ENCODE measurements at regions not wholly inside any gene's neighbourhood (a gene's known extent, or its start where the extent isn't known, plus 50 kb on each side); places are given as distances from the start of the nearest gene placed in this dataset.
"Not testable (repeated sequence)": the region's sequence is repeated elsewhere in the genome, so short reads cannot be mapped to it uniquely, and the experiment has no call there.

DNA sequence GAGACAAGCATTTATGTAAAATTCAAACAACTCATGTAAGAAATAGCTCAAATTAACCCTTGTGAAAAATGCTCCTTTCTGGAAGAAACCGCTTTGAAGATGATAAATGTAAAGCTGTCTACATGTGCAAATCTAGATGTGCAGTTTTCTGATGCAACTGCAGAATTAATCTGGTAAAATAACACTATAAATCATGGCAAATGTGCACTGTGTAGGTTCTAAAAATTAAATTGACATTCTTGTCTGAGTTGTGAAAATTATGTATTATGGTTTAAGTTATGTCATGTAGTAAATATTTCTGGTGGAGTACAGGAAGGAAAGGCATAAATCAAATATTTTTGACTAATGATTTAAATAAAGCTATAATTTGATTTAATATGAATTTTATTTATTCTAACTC is 678.1 kb upstream of the SEMA6D start:
- no peaks in the 10 kb centered on the region for H3K9me2 ChIP-seq (ENCODE audit: insufficient read depth)
- H3K4me2 ChIP-seq (ENCODE audit: low read length), result no peak overlapping the region
- no peak for TF ChIP-seq POLR2AphosphoS5 (IDR thresholded peaks at IDR 0.05; ENCODE audit: low read depth, low read length)
- TF ChIP-seq, protein P1, sequence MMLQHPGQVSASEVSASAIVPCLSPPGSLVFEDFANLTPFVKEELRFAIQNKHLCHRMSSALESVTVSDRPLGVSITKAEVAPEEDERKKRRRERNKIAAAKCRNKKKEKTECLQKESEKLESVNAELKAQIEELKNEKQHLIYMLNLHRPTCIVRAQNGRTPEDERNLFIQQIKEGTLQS (IDR thresholded peaks at IDR 0.05), result no peak
- TF ChIP-seq, protein P2, sequence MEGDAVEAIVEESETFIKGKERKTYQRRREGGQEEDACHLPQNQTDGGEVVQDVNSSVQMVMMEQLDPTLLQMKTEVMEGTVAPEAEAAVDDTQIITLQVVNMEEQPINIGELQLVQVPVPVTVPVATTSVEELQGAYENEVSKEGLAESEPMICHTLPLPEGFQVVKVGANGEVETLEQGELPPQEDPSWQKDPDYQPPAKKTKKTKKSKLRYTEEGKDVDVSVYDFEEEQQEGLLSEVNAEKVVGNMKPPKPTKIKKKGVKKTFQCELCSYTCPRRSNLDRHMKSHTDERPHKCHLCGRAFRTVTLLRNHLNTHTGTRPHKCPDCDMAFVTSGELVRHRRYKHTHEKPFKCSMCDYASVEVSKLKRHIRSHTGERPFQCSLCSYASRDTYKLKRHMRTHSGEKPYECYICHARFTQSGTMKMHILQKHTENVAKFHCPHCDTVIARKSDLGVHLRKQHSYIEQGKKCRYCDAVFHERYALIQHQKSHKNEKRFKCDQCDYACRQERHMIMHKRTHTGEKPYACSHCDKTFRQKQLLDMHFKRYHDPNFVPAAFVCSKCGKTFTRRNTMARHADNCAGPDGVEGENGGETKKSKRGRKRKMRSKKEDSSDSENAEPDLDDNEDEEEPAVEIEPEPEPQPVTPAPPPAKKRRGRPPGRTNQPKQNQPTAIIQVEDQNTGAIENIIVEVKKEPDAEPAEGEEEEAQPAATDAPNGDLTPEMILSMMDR (IDR thresholded peaks at IDR 0.05 in 2 of 3, conservative IDR thresholded peaks at IDR 0.05 in 1 of 3; ENCODE audit: borderline replicate concordance in 1 of 3, insufficient read depth in 1 of 3, low read depth in 2 of 3, low read length in 2 of 3), result no peak
- TF ChIP-seq EZH2 (IDR thresholded peaks at IDR 0.05), result no peak
- no peak overlapping the region for H3K9ac ChIP-seq (ENCODE audit: low read length)
- no peak for ATAC-seq
- H2AFZ ChIP-seq (ENCODE audit: low read depth, low read length, poor library complexity, severe bottlenecking), result no peak overlapping the region
- H3K27me3 ChIP-seq (ENCODE audit: insufficient read depth, low read length), result no peaks in the 10 kb centered on the region
- no peaks in the 10 kb centered on the region for H3K79me2 ChIP-seq (ENCODE audit: insufficient read depth, low read length)
- RAD21 ChIA-PET (ENCODE audit: low non-redundant PET in 1 of 2, low total read pairs in 2 of 2, uncharacterized antibody in 2 of 2, unreplicated experiment in 2 of 2), result no interaction called here
- peaks cover 0 to 29% of the 10 kb centered on the region in 2 experiments; a peak in 2 of 4 replicates for H3K9me3 ChIP-seq (ENCODE audit: control insufficient read depth in 1 of 2, insufficient read depth in 1 of 2, low read depth in 1 of 2, low read length in 2 of 2)
- no peaks in the 10 kb centered on the region for H3K36me3 ChIP-seq (ENCODE audit: control insufficient read depth in 1 of 2, insufficient read depth in 2 of 2, low read length in 2 of 2)
- no peak for DNase-seq (ENCODE audit: low read depth, low spot score)
- no peak overlapping the region for H3K4me3 ChIP-seq (replicated peaks in 1 of 2; ENCODE audit: low read depth in 1 of 2, low read length in 2 of 2)
- no peak overlapping the region for H3K27ac ChIP-seq (ENCODE audit: low read depth, low read length)
- CTCF ChIA-PET, result no interaction called here
- BruUV-seq (replicated peaks), result no TSS peak
- H3K4me1 ChIP-seq (ENCODE audit: control insufficient read depth in 1 of 2, insufficient read depth in 2 of 2, low read length in 2 of 2), result no peaks in the 10 kb centered on the region
- H4K20me1 ChIP-seq (ENCODE audit: insufficient read depth), result no peaks in the 10 kb centered on the region
- intact Hi-C loops (cut with micrococcal nuclease), result no loop called here
- POLR2A ChIA-PET, result no interaction called here

DNA sequence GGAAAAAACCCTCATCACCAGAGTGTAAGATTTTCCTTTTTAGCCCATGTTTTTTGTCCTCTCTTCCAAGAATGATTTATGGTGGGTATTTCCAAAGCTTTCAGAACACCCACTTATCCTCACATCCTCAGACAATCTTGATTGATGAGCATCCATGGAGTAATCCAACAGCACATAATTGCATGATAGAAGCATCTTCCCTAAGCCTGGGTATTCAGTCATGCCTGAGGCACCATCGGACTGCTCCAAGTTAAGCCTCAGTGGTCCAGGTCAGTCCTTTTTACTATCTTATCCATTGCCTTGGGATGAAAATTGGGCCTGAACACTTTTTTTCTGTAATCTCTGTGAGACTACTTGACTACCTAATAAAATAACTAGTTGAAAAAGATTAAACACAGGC is 676.0 kb upstream of the SEMA6D start:
- no peak for TF ChIP-seq POLR2A (IDR thresholded peaks at IDR 0.05; ENCODE audit: borderline replicate concordance, extremely low read depth, insufficient read depth, insufficient read length)
- H3K9ac ChIP-seq (ENCODE audit: low read length), result no peak overlapping the region
- no peaks in the 10 kb centered on the region for H3K27me3 ChIP-seq (ENCODE audit: insufficient read depth, low read length)
- H3K9me3 ChIP-seq (ENCODE audit: control insufficient read depth in 1 of 2, insufficient read depth in 1 of 2, low read depth in 1 of 2, low read length in 2 of 2), result peaks cover 0 to 28% of the 10 kb centered on the region in 2 experiments; a peak in 2 of 4 replicates
- POLR2A ChIA-PET, result no interaction called here
- no peaks in the 10 kb centered on the region for H3K4me1 ChIP-seq (ENCODE audit: control insufficient read depth in 1 of 2, insufficient read depth in 2 of 2, low read length in 2 of 2)
- no peak for ATAC-seq
- no peak overlapping the region for H3K27ac ChIP-seq (ENCODE audit: low read depth, low read length)
- no peak overlapping the region for H3K4me2 ChIP-seq (ENCODE audit: low read length)
- H3K36me3 ChIP-seq (ENCODE audit: control insufficient read depth in 1 of 2, insufficient read depth in 2 of 2, low read length in 2 of 2), result no peaks in the 10 kb centered on the region
- no peaks in the 10 kb centered on the region for H3K9me2 ChIP-seq (ENCODE audit: insufficient read depth)
- H4K20me1 ChIP-seq (ENCODE audit: insufficient read depth), result no peaks in the 10 kb centered on the region
- no peak for DNase-seq (ENCODE audit: low read depth, low spot score)
- H3K4me3 ChIP-seq (replicated peaks in 1 of 2; ENCODE audit: low read depth in 1 of 2, low read length in 2 of 2), result no peak overlapping the region
- RAD21 ChIA-PET (ENCODE audit: low non-redundant PET in 1 of 2, low total read pairs in 2 of 2, uncharacterized antibody in 2 of 2, unreplicated experiment in 2 of 2), result no interaction called here
- BruUV-seq (replicated peaks), result no TSS peak
- CTCF ChIA-PET, result no interaction called here
- H2AFZ ChIP-seq (ENCODE audit: low read depth, low read length, poor library complexity, severe bottlenecking), result no peak overlapping the region
- intact Hi-C loops (cut with micrococcal nuclease), result no loop called here
- no peaks in the 10 kb centered on the region for H3K79me2 ChIP-seq (ENCODE audit: insufficient read depth, low read length)

DNA sequence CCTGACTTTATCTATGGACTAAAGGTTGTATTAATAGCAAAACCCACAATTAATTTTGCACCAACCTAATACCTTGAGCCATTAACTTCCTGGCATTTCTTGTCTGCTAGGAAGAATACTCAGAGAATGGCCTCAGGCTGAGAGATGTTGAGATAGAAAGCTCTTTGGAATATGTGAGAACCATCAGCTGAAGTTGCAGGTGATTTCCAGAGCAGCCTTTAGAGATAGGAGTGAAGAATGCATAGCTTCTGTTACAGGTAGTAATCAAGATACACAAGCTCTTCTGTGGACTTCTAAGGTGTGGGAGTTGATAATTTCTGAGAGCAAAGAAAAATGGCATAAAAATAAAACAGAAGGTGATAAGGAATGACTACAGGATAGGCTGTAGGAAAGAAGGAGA is 669.3 kb upstream of the SEMA6D start:
- H3K27me3 ChIP-seq (ENCODE audit: insufficient read depth, low read length); H3K36me3 ChIP-seq (ENCODE audit: control insufficient read depth in 1 of 2, insufficient read depth in 2 of 2, low read length in 2 of 2); RAD21 ChIA-PET (ENCODE audit: low non-redundant PET in 1 of 2, low total read pairs in 2 of 2, uncharacterized antibody in 2 of 2, unreplicated experiment in 2 of 2); H3K9me3 ChIP-seq (ENCODE audit: control insufficient read depth in 1 of 2, insufficient read depth in 1 of 2, low read depth in 1 of 2, low read length in 2 of 2); H3K4me3 ChIP-seq (replicated peaks in 1 of 2; ENCODE audit: low read depth in 1 of 2, low read length in 2 of 2); CTCF ChIA-PET; H4K20me1 ChIP-seq (ENCODE audit: insufficient read depth); H3K4me1 ChIP-seq (ENCODE audit: control insufficient read depth in 1 of 2, insufficient read depth in 2 of 2, low read length in 2 of 2); DNase-seq (ENCODE audit: low read depth, low spot score); H3K27ac ChIP-seq (ENCODE audit: low read depth, low read length); H3K9me2 ChIP-seq (ENCODE audit: insufficient read depth); H3K4me2 ChIP-seq (ENCODE audit: low read length); POLR2A ChIA-PET; intact Hi-C loops (cut with micrococcal nuclease); H3K9ac ChIP-seq (ENCODE audit: low read length); H3K79me2 ChIP-seq (ENCODE audit: insufficient read depth, low read length); BruUV-seq (replicated peaks); ATAC-seq; H2AFZ ChIP-seq (ENCODE audit: low read depth, low read length, poor library complexity, severe bottlenecking): not testable (repeated sequence)

All from HCT116 (cell line).